Motor neuron (in vitro differentiated cells): ENCODE measurements at regions not wholly inside any gene's neighbourhood (a gene's known extent, or its start where the extent isn't known, plus 50 kb on each side); places are given as distances from the start of the nearest gene placed in this dataset.
"Not testable (repeated sequence)": the region's sequence is repeated elsewhere in the genome, so short reads cannot be mapped to it uniquely, and the experiment has no call there.

ENCODE experiments used
- ATAC-seq, 8 experiments: fragments of 200-7000 bp; cut with Tn5 transposase; replicated peaks in 6 of 8; 2 replicates each; pipeline ENCODE4 v1.8.0; 2021; ENCODE audit warnings: mild to moderate bottlenecking in 8 of 8, moderate library complexity in 8 of 8
- H3K27ac ChIP-seq, 2 donors: fragments of 250-450 bp; sonication (Bioruptor Pico); 2 replicates each; pipeline ENCODE4 v1.9.0; 2021; ENCODE audit warnings: antibody characterized with exemption in 2 of 2, mild to moderate bottlenecking in 2 of 2, moderate library complexity in 1 of 2
- H3K4me1 ChIP-seq, 2 donors: fragments of 250-450 bp; sonication (Bioruptor Pico); replicated peaks in 1 of 2; 2 replicates each; pipeline ENCODE4 v1.6.1; 2021; ENCODE audit warnings: antibody characterized with exemption in 2 of 2, mild to moderate bottlenecking in 2 of 2, moderate library complexity in 1 of 2
- H3K4me3 ChIP-seq, 5 donors: fragments of 250-450 bp; sonication (Bioruptor Pico); 2 replicates each; pipeline ENCODE4 v1.9.0; 2021; ENCODE audit warnings: antibody characterized with exemption in 5 of 5, mild to moderate bottlenecking in 5 of 5, moderate library complexity in 4 of 5
- WGBS, 10 experiments: fragments of 450-650 bp; shearing (Covaris generic); methylation state at CpG; one replicate each; pipeline ENCODE4 v1.0.0; 2022; 5-methylcytosine and 5-hydroxymethylcytosine counted together
- in situ Hi-C, 9 experiments: fragments of 400-800 bp; cut with MboI; loops; one replicate each; pipeline ENCODE4 v1.15.0; 2021; ENCODE audit warnings: low sequenced_read_pairs in 9 of 9, low pct_unique_long_range_greater_than_20kb in 2 of 9; ENCODE audit not compliant: unreplicated experiment in 9 of 9

DNA sequence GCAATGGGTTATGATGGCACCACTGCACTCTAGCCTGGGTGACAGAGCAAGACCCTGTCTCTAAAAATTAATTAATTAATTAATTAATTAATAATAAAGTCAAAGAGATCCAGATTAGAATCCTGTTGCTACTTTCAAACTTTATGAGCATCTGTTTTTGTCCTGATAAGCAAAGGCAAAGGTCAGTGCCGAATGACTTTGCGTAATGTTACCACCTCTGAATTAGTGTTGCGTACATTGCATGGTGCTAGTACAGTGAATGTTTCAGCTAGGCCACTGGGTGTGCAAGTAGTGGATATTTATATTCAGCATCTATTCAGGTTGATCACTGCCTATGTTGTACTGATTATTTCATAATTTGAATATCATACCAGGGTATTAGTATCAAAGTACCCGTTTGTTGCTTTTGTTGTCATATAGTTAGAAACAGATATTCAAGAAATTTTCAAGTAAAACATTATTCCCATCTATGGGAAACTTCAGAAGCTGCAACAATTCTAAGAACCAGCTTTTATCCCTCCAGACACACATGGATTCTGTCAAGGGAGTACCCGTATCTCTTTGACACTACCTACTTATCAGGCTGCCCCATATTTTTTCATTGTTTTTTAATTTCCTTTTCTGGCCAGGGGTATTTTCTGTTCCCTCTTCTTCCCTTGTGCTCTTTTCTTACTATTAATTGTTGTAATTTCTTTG lies 127.1 kb upstream of the GRM7 start:
- in situ Hi-C loops = no loop called here
- H3K4me3 ChIP-seq = no peak overlapping the region
- ATAC-seq = no peak
- no peaks in the 10 kb centered on the region for H3K4me1 ChIP-seq
- H3K27ac ChIP-seq = no peak overlapping the region
- WGBS, 10 experiments = 0 to 97% (median 88%) methylated on average over 1 to 5 of the region's 5 CpGs

DNA sequence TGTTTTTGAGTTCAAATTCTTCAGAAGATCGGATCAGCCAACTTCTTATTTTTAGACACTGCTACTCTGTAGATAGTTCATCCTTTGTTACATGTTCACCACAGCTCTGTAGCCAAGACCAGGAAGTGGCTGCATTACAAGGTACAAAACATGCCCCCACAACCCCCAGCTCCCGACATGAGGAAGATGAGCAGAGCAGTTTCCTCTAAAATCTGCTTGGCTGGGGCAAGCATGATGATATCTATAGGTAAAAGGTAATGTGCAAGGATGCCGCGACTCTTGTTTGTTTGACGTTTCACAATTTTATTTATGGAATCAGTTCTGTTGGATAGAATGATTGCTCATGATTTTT lies 126.5 kb upstream of the GRM7 start:
- Histone ChIP-seq H3K4me1 (no peaks in the 10 kb centered on the region), H3K4me3 (no peak overlapping the region), H3K27ac (no peak overlapping the region)
- WGBS, 10 experiments = 30 to 96% (median 72%) methylated on average over 1 to 5 of the region's 5 CpGs
- in situ Hi-C loops = no loop called here
- no peak for ATAC-seq

DNA sequence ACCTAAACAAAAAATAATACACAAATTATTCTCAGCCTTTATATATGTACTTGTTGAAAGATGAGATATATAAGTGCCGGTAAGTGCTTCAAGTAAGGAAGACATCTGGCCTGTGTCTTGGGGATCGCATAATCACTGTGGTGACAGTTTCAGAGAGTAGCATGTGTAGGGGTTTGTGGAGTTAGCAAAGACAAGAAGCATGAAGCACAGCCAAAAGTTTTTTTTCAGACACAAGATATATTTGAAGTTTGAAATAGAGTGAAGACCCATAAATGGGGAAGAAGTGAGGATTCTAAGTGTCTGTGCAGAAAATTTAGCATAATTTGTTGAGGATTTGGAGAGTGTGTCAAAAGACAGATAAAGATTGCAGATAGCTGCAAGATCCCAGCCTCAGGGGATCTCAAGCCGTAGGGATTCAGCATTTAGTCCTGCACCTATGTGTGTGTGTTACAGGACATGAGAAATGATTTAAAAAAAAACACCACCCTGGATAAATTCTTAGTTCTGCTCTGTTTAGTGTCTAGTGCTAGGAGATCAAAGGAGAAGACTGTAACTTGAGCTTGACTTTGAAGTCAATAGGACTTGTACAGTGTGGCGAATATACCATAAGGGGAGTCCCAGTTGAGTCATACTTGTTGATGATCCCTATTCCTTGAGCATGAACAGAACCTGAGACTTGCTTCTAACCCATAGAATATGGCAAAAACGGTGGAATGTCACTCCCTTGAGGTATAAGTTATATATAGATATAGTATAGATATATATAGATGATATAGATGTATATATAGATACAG lies 123.9 kb upstream of the GRM7 start:
- ATAC-seq = no peak

DNA sequence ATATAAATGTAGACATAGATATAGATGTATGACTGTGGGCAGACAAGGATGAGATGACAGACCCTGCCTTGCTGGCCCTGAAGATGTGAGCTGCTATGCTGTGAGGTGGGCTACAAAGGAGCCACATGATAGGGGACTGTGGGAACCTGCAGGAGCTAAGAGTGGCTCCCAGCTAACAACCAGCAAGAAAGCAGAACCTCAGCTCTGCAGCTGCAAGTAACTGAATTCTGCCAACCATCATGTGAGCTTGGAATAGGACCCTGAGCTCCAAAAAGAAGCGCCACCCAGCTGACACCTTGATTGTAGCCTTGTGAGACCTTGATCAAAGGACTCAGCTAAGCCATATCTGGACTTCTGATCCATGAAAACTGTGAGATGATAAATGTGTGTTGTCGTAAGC lies 123.3 kb upstream of the GRM7 start:
- in situ Hi-C loops = no loop called here
- no peak for ATAC-seq
- 0 to 100% (median 80%) methylated on average over 1 to 2 of the region's 2 CpGs; no CpG with 5 or more reads in 1 of the 10 experiments for WGBS, 10 experiments
- Histone ChIP-seq H3K4me3 (no peak overlapping the region), H3K4me1 (no peaks in the 10 kb centered on the region), H3K27ac (no peak overlapping the region)

More for the DNA sequence above, 123.9 kb upstream of the GRM7 start:
- H3K27ac ChIP-seq = no peak overlapping the region
- 16 to 100% (median 89%) methylated on average over 1 to 5 of the region's 5 CpGs; no CpG with 5 or more reads in 2 of the 10 experiments for WGBS, 10 experiments
- H3K4me1 ChIP-seq = no peaks in the 10 kb centered on the region
- in situ Hi-C loops = no loop called here
- H3K4me3 ChIP-seq = no peak overlapping the region

DNA sequence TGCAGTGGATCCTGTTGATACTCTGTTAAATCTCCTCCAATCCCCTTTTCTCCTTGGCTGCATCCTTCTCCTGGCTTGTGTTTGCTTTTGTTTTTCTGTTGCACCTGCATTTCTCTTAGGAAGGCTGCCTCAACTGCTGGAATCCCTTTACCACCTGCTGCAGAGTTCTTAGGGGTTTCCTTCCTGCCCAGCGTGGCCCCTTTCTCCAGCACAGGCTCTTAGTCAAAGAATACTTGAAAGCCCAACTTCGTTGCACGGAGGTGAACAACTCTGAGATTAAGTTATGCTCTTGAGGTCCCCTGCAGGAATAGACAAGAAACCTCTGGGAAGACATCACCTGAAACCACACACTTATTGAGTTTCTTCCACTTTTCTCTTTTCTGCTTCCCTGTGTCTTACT lies 121.6 kb upstream of the GRM7 start:
- in situ Hi-C loops = no loop called here
- Histone ChIP-seq H3K27ac (no peak overlapping the region), H3K4me3 (no peak overlapping the region), H3K4me1 (no peaks in the 10 kb centered on the region)
- 0 to 64% (median 17%) methylated on average over 1 to 3 of the region's 3 CpGs; no CpG with 5 or more reads in 1 of the 10 experiments for WGBS, 10 experiments
- ATAC-seq = no peak

DNA sequence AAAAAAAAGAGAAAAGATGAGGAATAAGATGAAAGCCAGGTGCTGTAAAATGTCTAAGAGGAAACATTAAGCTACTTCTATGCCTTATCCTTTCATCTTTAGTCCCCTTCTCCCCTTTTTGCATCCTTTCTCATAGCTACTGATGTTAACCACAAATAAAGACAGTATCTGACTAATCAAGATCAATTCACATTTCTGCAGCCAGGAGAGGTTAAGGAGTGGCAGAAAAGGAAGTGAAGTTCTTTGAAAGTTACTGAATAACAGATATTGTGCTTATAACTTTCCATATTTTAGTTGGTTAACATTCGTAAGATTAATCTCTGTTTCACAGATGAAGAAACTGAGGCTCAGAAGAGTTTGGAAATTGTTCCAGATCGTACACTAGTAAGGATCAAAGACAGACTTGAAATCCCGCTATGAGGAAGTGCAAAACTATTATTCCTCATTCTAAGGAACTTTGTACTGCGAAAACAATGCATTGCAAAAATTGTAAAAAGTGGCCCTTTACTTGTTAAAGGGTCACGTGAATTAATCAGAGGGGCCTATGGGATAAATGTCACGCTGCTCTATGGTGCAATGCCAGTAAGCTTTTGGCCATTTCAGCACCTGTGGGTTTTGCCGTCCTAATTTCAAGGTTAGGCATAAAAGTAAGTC lies 117.7 kb upstream of the GRM7 start:
- 6 to 96% (median 60%) methylated on average over 1 to 7 of the region's 7 CpGs; no CpG with 5 or more reads in 1 of the 10 experiments for WGBS, 10 experiments
- H3K27ac ChIP-seq = no peak overlapping the region
- no peak for ATAC-seq
- H3K4me1 ChIP-seq = no peaks in the 10 kb centered on the region
- no peak overlapping the region for H3K4me3 ChIP-seq
- in situ Hi-C loops = no loop called here

DNA sequence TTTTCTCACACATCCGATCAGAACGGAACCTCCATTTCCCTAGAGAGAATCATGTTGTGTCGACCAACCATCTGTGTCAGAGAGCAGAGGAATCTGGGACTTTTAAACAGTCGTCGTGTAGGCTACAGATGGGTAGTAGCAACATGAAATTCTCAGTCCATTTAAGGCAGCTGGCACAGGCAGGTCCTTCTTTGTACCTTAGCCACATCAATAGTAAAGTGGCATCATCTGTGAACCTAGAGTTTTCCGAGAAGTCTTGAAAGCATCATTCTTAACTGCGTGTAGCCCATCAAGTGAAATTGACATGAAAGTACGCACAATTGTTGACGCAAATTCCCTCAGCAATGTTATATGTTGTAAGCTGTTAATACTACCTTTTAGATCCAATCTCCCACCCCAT lies 114.5 kb upstream of the GRM7 start:
- H3K4me1 ChIP-seq = no peaks in the 10 kb centered on the region
- no peak overlapping the region for H3K27ac ChIP-seq
- in situ Hi-C loops = no loop called here
- ATAC-seq = no peak
- H3K4me3 ChIP-seq = no peak overlapping the region
- 5 to 100% (median 92%) methylated on average over 1 to 9 of the region's 9 CpGs; no CpG with 5 or more reads in 2 of the 10 experiments for WGBS, 10 experiments

DNA sequence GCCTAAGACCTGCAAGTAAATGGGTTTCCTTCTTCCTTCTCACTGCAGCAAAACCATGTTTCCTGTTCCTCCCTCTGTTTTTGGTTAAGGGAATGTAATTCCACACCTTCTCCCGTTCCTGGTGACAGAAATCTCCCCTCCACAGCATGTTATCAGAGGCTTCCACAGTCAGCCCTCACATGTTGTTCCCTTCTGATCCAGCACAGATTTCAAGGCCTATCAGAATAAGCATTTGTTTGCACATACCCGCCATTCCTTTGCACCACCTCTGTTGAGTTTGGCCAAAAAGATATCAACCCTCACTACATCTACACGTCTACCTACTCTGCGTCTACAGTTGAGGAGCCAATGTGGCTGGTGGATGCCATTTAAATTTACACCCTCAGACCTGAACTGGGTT lies 113.9 kb upstream of the GRM7 start:
- no peak overlapping the region for H3K4me3 ChIP-seq
- no peak for ATAC-seq
- in situ Hi-C loops = no loop called here
- no peaks in the 10 kb centered on the region for H3K4me1 ChIP-seq
- WGBS, 10 experiments = 10 to 96% (median 61%) methylated on average over 1 to 4 of the region's 4 CpGs; no CpG with 5 or more reads in 2 of the 10 experiments
- H3K27ac ChIP-seq = no peak overlapping the region

DNA sequence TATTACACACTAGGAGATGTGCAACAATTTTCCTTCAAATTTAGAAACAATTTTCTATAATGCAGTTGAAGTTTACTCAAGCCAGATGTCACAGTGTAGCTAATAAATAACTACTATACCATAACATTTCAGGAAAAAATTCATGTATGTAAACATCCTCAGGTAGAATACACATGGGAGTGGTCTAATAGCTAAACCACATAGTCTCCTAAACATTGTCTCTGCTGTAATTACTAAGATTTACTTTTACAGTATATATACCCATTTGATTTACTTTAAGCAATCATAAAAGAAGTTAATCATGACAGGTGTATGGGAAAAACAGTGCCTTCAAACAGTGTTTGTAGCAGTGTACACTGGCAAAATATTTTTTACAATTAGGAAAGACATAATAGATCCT lies 110.1 kb upstream of the GRM7 start:
- Histone ChIP-seq H3K4me1 (no peaks in the 10 kb centered on the region), H3K27ac (no peak overlapping the region), H3K4me3 (no peak overlapping the region)
- in situ Hi-C loops = no loop called here
- ATAC-seq = no peak

DNA sequence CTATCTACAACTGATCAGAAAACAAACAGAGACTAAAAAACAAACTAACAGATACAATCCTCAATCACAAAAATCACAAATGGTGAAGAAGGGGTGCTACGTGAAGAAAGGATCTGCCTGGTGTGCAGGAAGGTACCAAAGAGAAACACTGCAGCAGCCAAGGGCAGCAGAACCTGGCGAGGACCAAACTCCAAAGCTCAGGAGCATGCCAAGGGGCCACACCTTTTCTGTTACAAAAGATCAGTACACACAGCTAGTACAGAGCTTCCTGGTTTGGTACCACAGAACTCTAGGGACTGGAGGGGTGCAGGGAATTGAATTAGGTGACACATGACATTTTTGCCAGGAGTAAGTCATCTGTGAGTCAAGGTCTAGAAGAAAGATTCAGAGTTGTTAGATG lies 107.4 kb upstream of the GRM7 start:
- in situ Hi-C loops = no loop called here
- Histone ChIP-seq H3K4me3 (no peak overlapping the region), H3K4me1 (no peaks in the 10 kb centered on the region), H3K27ac (no peak overlapping the region)
- ATAC-seq = no peak
- 10 to 100% (median 100%) methylated on average over 1 to 2 of the region's 2 CpGs; no CpG with 5 or more reads in 5 of the 10 experiments for WGBS, 10 experiments

DNA sequence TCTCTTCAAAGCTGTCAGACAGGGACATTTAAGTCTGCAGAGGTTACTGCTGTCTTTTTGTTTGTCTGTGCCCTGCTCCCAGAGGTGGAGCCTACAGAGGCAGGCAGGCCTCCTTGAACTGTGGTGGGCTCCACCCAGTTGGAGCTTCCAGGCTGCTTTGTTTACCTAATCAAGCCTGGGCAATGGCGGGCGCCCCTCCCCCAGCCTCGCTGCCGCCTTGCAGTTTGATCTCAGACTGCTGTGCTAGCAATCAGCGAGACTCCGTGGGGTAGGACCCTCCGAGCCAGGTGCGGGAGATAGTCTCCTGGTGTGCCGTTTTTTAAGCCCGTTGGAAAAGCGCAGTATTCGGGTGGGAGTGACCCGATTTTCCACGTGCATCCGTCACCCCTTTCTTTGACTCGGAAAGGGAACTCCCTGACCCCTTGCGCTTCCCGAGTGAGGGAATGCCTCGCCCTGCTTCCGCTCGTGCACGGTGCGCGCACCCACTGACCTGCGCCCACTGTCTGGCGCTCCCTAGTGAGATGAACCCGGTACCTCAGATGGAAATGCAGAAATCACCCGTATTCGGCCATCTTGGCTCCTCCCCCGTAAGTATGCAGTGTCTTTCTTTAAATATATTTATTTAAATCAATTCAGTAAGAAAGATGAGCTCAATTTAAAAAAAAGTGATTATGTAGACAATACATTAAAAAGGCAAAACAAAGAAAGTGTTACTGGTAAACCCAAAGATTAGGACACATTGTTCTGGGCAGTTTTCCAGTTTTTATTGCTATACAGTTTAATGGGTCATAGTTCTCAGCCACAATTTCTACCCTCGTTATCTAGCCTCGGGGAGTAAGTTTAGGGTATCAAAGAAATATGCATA lies 91.2 kb upstream of the GRM7 start:
- 14 to 83% (median 33%) methylated on average over 1 to 15 of the region's 32 CpGs; no CpG with 5 or more reads in 1 of the 10 experiments for WGBS, 10 experiments
- ATAC-seq = peak in 4 of 8 experiments; percentile 32 to 58 (median 52)
- Histone ChIP-seq H3K4me3 (peak overlapping the region; percentile 14 to 33 (median 17)), H3K4me1 (peaks cover 14 to 21% of the 10 kb centered on the region in 2 donors), H3K27ac (peak overlapping the region; percentile 74 to 80)
- in situ Hi-C loops = not testable (repeated sequence)

DNA sequence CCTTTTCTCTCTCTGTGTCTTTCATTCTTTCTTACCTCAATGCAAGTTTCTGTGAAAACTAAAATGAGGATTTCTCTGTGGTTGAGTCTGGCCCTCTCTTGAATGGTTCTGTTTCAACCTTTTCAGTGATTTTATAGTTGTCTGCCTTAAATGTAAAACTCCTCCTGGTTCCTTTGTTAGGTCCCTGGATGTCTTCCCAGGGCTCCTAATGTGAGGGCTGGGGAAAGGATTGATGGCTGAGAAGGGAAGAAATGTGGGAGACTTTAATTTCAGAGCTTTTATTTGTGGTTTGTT lies 90.6 kb upstream of the GRM7 start:
- Histone ChIP-seq H3K4me3 (peak overlapping the region in 4 of 5 donors; percentile 2 to 33 (median 18)), H3K27ac (peak overlapping the region; percentile 74 to 80), H3K4me1 (peaks cover 14 to 21% of the 10 kb centered on the region in 2 donors)
- peak in 4 of 8 experiments; percentile 22 to 56 (median 48) for ATAC-seq
- in situ Hi-C loops = no loop called here

DNA sequence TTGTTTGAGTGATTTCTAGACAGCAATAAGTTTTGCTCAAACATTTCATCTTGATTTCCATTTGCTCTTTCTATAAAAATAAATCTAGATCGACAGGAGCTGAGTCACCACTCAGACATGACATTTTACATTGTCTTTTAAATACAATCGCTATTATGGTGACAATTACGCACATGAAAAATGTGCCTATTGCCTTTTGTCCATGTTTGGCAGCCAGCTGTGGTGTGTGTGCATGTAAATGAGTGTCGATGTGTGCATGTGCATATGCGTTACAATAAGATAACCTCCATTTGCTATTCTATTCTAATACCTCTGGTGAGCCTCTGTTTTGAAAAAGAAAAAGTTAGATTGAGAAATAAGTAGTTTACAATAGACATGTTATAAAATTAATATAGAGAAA lies 89.7 kb upstream of the GRM7 start:
- in situ Hi-C loops = no loop called here
- H3K4me3 ChIP-seq = peak overlapping the region in 1 of 5 donors; percentile 33
- H3K4me1 ChIP-seq = peaks cover 14 to 21% of the 10 kb centered on the region in 2 donors
- 0 to 46% (median 18%) methylated on average over 1 to 5 of the region's 5 CpGs for WGBS, 10 experiments
- H3K27ac ChIP-seq = peak overlapping the region; percentile 74 to 80
- ATAC-seq = peak in 6 of 8 experiments; percentile 25 to 87 (median 76)
